ENCODE measurements at regions not wholly inside any gene's neighbourhood (a gene's known extent, or its start where the extent isn't known, plus 50 kb on each side); places are given as distances from the start of the nearest gene placed in this dataset.

DNA sequence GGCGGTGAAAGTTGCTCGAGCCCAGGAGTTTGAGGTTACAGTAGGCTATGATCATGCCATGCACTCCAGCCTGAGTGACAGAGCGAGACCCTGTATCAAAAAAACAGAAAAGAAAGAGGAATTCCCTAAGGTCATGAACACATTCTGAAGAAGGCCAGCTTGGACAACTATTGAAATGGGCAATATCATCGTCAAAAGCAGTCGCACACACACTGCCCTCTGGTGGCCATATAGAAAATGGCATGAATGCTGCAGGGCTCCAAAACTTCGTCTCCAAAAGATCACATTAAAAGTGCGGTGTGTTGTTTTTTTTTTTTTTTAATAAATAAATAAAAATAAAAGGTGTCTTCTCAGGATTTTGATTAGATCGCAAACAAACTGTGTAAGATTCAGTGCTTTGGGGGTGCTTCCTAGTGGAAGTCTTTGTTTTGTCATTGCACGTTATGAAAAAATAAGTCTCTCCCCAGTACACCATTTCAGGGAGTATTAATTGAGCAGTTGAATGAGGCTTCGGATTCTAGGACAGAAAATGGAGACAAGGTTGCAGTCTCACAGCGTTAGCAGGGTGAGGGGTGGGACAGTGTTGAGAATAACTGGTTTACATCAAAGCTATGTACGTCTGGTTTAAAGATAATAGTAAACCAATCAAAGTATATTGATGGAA, 87.5 kb upstream of the FMN2 start:
- Mint-ChIP-seq H3K36me3 (no peaks in the 10 kb centered on the region), H3K4me3 (no peak overlapping the region), H3K4me1 (no peaks in the 10 kb centered on the region), H3K27me3 (ENCODE audit: low read depth) (peaks cover 11% of the 10 kb centered on the region), H3K9me3 (no peaks in the 10 kb centered on the region), H3K27ac (no peak overlapping the region)
- TF ChIP-seq, protein P1, sequence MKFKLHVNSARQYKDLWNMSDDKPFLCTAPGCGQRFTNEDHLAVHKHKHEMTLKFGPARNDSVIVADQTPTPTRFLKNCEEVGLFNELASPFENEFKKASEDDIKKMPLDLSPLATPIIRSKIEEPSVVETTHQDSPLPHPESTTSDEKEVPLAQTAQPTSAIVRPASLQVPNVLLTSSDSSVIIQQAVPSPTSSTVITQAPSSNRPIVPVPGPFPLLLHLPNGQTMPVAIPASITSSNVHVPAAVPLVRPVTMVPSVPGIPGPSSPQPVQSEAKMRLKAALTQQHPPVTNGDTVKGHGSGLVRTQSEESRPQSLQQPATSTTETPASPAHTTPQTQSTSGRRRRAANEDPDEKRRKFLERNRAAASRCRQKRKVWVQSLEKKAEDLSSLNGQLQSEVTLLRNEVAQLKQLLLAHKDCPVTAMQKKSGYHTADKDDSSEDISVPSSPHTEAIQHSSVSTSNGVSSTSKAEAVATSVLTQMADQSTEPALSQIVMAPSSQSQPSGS (CRISPR knock-in tag; IDR thresholded peaks at IDR 0.05; ENCODE audit: borderline replicate concordance, low read depth), result no peak
- TF ChIP-seq, protein P2, sequence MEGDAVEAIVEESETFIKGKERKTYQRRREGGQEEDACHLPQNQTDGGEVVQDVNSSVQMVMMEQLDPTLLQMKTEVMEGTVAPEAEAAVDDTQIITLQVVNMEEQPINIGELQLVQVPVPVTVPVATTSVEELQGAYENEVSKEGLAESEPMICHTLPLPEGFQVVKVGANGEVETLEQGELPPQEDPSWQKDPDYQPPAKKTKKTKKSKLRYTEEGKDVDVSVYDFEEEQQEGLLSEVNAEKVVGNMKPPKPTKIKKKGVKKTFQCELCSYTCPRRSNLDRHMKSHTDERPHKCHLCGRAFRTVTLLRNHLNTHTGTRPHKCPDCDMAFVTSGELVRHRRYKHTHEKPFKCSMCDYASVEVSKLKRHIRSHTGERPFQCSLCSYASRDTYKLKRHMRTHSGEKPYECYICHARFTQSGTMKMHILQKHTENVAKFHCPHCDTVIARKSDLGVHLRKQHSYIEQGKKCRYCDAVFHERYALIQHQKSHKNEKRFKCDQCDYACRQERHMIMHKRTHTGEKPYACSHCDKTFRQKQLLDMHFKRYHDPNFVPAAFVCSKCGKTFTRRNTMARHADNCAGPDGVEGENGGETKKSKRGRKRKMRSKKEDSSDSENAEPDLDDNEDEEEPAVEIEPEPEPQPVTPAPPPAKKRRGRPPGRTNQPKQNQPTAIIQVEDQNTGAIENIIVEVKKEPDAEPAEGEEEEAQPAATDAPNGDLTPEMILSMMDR (IDR thresholded peaks at IDR 0.05), result peak; percentile 91
- TF ChIP-seq, protein P3, sequence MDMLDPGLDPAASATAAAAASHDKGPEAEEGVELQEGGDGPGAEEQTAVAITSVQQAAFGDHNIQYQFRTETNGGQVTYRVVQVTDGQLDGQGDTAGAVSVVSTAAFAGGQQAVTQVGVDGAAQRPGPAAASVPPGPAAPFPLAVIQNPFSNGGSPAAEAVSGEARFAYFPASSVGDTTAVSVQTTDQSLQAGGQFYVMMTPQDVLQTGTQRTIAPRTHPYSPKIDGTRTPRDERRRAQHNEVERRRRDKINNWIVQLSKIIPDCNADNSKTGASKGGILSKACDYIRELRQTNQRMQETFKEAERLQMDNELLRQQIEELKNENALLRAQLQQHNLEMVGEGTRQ (CRISPR knock-in tag; IDR thresholded peaks at IDR 0.05), result no peak
- TF ChIP-seq NR1H2 (CRISPR knock-in tag; IDR thresholded peaks at IDR 0.05), result no peak
- ChIA-PET POLR2A (no interaction called here), CTCF (interaction anchor here (0.5 to 2.5 kb wide), 12 partner anchors 9 to 580 kb away, joined by 3 to 60 read pairs (median 3); no protein-coding TSS in a partner anchor)
- ATAC-seq, result no peak; the same call in 1 of the 2 replicates
- peak; percentile 38 for DNase-seq (ENCODE audit: low spot score)

GRCh38 chr1:240005997-240006650, 85.6 kb upstream of the FMN2 start:
- H3K27ac Mint-ChIP-seq, result no peak overlapping the region
- H3K27me3 Mint-ChIP-seq (ENCODE audit: low read depth), result no peaks in the 10 kb centered on the region
- H3K4me3 Mint-ChIP-seq, result no peak overlapping the region
- TF ChIP-seq FOXP4 (CRISPR knock-in tag; IDR thresholded peaks at IDR 0.05) (no peak), JUN (CRISPR knock-in tag; IDR thresholded peaks at IDR 0.05) (no peak)
- TF ChIP-seq, protein P3 (CRISPR knock-in tag; IDR thresholded peaks at IDR 0.05), result peak; percentile 68
- DNase-seq (ENCODE audit: low spot score) (no peak), ATAC-seq (no peak)
- no peaks in the 10 kb centered on the region for H3K4me1 Mint-ChIP-seq
- ChIA-PET CTCF (interaction anchor here (0.5 to 2.5 kb wide), 28 partner anchors 8 to 894 kb away, joined by 3 to 60 read pairs (median 3); partner anchors contain the start of gene GREM2), POLR2A (no interaction called here)
- H3K9me3 Mint-ChIP-seq, result peaks cover 15% of the 10 kb centered on the region
- peaks cover 9% of the 10 kb centered on the region for H3K36me3 Mint-ChIP-seq

- Mint-ChIP-seq H3K27ac (no peak overlapping the region), H3K27me3 (ENCODE audit: low read depth) (no peaks in the 10 kb centered on the region), H3K4me1 (no peaks in the 10 kb centered on the region), H3K4me3 (no peak overlapping the region), H3K9me3 (peaks cover 19% of the 10 kb centered on the region), H3K36me3 (peaks cover 13% of the 10 kb centered on the region)
- POLR2A ChIA-PET, result interaction anchor here (0.6 kb wide), 1 partner anchor 313 kb away, joined by 4 read pairs; no protein-coding TSS in a partner anchor
- ATAC-seq (no peak), DNase-seq (ENCODE audit: low spot score) (no peak)
- CTCF ChIA-PET, result interaction anchor here (0.7 to 0.9 kb wide), 3 partner anchors 30 to 141 kb away, joined by 3 read pairs; no protein-coding TSS in a partner anchor
- TF ChIP-seq, protein P4, sequence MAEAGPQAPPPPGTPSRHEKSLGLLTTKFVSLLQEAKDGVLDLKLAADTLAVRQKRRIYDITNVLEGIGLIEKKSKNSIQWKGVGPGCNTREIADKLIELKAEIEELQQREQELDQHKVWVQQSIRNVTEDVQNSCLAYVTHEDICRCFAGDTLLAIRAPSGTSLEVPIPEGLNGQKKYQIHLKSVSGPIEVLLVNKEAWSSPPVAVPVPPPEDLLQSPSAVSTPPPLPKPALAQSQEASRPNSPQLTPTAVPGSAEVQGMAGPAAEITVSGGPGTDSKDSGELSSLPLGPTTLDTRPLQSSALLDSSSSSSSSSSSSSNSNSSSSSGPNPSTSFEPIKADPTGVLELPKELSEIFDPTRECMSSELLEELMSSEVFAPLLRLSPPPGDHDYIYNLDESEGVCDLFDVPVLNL (CRISPR knock-in tag; IDR thresholded peaks at IDR 0.05; ENCODE audit: borderline replicate concordance, low read depth), result no peak
- no peak for TF ChIP-seq ERG (CRISPR knock-in tag; IDR thresholded peaks at IDR 0.05)
- TF ChIP-seq TP53 (CRISPR knock-in tag; IDR thresholded peaks at IDR 0.05), result no peak
- no peak for TF ChIP-seq ZNF396 (CRISPR knock-in tag; IDR thresholded peaks at IDR 0.05; ENCODE audit: borderline replicate concordance)
- no peak for TF ChIP-seq ZNF532 (CRISPR knock-in tag; IDR thresholded peaks at IDR 0.05; ENCODE audit: borderline replicate concordance)
- TF ChIP-seq, protein P5, sequence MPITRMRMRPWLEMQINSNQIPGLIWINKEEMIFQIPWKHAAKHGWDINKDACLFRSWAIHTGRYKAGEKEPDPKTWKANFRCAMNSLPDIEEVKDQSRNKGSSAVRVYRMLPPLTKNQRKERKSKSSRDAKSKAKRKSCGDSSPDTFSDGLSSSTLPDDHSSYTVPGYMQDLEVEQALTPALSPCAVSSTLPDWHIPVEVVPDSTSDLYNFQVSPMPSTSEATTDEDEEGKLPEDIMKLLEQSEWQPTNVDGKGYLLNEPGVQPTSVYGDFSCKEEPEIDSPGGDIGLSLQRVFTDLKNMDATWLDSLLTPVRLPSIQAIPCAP (CRISPR knock-in tag; IDR thresholded peaks at IDR 0.05), result no peak
- TF ChIP-seq ZNF219 (CRISPR knock-in tag; IDR thresholded peaks at IDR 0.05; ENCODE audit: borderline replicate concordance), result no peak
Observed at GRCh38 chr1:240008298-240008697, 83.4 kb upstream of the FMN2 start.

Data from WTC11 (cell line).